Testis (tissue), 2 donors: ENCODE measurements at regions not wholly inside any gene's neighbourhood (a gene's known extent, or its start where the extent isn't known, plus 50 kb on each side); places are given as distances from the start of the nearest gene placed in this dataset.

ENCODE experiments used
- CTCF ChIP-seq, 3 experiments: fragments of 450-650 bp in 2 of 3; fragments of 200-600 bp in 1 of 3; sonication (generic) in 1 of 3; IDR thresholded peaks; one replicate each; pipeline ENCODE4 v1.5.1; 2016 to 2019; ENCODE audit warnings: antibody characterized with exemption in 3 of 3, mild to moderate bottlenecking in 2 of 3, moderate library complexity in 1 of 3
- POLR2A ChIP-seq: fragments of 450-650 bp; IDR thresholded peaks from one replicate; pipeline ENCODE4 v1.6.1; 2017; ENCODE audit warnings: antibody characterized with exemption, mild to moderate bottlenecking, moderate library complexity

GRCh38 chr18:47720741-47721140, 209.7 kb downstream of the SMAD2 start:
- TF ChIP-seq CTCF (IDR thresholded peaks at IDR 0.05) (no peak), POLR2A (no peak)
